Uterus (tissue), 3 donors: ENCODE measurements at regions not wholly inside any gene's neighbourhood (a gene's known extent, or its start where the extent isn't known, plus 50 kb on each side); places are given as distances from the start of the nearest gene placed in this dataset.
"Not testable (repeated sequence)": the region's sequence is repeated elsewhere in the genome, so short reads cannot be mapped to it uniquely, and the experiment has no call there.

Source experiments
- DNase-seq, 2 donors: peaks; one replicate each; pipeline ENCODE4 v3.0.0-alpha.2; 2019 to 2020
- H3K27ac ChIP-seq, 2 donors: fragments of 200-600 bp; sonication (generic); 1 replicate in 1 of 2; 2 replicates in 1 of 2; pipeline ENCODE4 v1.5.1; 2016 to 2018
- H3K27me3 ChIP-seq, 2 donors: fragments of 200-600 bp; sonication (generic); one replicate each; pipeline ENCODE4 v1.5.1; 2018 to 2019; ENCODE audit warnings: control low read depth in 1 of 2
- H3K36me3 ChIP-seq, 2 donors: fragments of 200-600 bp; sonication (generic); one replicate each; pipeline ENCODE4 v1.5.1; 2019; ENCODE audit warnings: control low read depth in 1 of 2
- H3K4me1 ChIP-seq, 2 donors: fragments of 200-600 bp; sonication (generic); one replicate each; pipeline ENCODE4 v1.5.1; 2018 to 2019; ENCODE audit warnings: control low read depth in 1 of 2
- H3K4me3 ChIP-seq, 2 donors: fragments of 200-600 bp; sonication (generic); 1 replicate in 1 of 2; 2 replicates in 1 of 2; pipeline ENCODE4 v1.5.1; 2018 to 2019; ENCODE audit warnings: mild to moderate bottlenecking in 1 of 2
- H3K9me3 ChIP-seq, 2 donors: fragments of 200-600 bp; sonication (generic); one replicate each; pipeline ENCODE4 v1.5.1; 2019; ENCODE audit warnings: control low read depth in 1 of 2
- POLR2A ChIP-seq, 2 donors: fragments of 450-650 bp; IDR thresholded peaks; one replicate each; pipeline ENCODE4 v1.6.1; 2016; ENCODE audit warnings: antibody characterized with exemption in 2 of 2, mild to moderate bottlenecking in 1 of 2, moderate library complexity in 1 of 2
- intact Hi-C: fragments of 100-400 bp; cut with DNase I; formaldehyde crosslinking; loops from one replicate; pipeline ENCODE4 v1.15.1; 2023; ENCODE audit warnings: low total_unique reads
- TF ChIP-seq, protein P1 (sequence below), 4 experiments: fragments of 200-600 bp in 2 of 4; fragments of 450-650 bp in 2 of 4; sonication (generic) in 2 of 4; IDR thresholded peaks; one replicate each; pipeline ENCODE4 v1.5.1; 2016 to 2019; ENCODE audit warnings: antibody characterized with exemption in 4 of 4, mild to moderate bottlenecking in 2 of 4, moderate library complexity in 1 of 4
- donor health status: DM: yes; HTN: yes; CAD: no.

- H3K9me3 ChIP-seq, result no peaks in the 10 kb centered on the region
- no peaks in the 10 kb centered on the region for H3K36me3 ChIP-seq
- H3K27me3 ChIP-seq, result no peaks in the 10 kb centered on the region
- no peak overlapping the region for H3K27ac ChIP-seq
- no peak for TF ChIP-seq POLR2A (IDR thresholded peaks at IDR 0.05)
- TF ChIP-seq, protein P1, sequence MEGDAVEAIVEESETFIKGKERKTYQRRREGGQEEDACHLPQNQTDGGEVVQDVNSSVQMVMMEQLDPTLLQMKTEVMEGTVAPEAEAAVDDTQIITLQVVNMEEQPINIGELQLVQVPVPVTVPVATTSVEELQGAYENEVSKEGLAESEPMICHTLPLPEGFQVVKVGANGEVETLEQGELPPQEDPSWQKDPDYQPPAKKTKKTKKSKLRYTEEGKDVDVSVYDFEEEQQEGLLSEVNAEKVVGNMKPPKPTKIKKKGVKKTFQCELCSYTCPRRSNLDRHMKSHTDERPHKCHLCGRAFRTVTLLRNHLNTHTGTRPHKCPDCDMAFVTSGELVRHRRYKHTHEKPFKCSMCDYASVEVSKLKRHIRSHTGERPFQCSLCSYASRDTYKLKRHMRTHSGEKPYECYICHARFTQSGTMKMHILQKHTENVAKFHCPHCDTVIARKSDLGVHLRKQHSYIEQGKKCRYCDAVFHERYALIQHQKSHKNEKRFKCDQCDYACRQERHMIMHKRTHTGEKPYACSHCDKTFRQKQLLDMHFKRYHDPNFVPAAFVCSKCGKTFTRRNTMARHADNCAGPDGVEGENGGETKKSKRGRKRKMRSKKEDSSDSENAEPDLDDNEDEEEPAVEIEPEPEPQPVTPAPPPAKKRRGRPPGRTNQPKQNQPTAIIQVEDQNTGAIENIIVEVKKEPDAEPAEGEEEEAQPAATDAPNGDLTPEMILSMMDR (IDR thresholded peaks at IDR 0.05), result no peak
- H3K4me3 ChIP-seq, result no peak overlapping the region
- no peaks in the 10 kb centered on the region for H3K4me1 ChIP-seq
- intact Hi-C loops, result no loop called here
- DNase-seq, result no peak
These were observed 125.6 kb upstream of the VPREB1 start for GRCh38 chr22:22118987-22119386.

- intact Hi-C loops, H3K4me3 ChIP-seq: not testable (repeated sequence)
These were observed 126.6 kb upstream of the VPREB1 start for GRCh38 chr22:22117864-22118544.

GRCh38 chr22:22116997-22117770, 127.4 kb upstream of the VPREB1 start:
- DNase-seq, H3K36me3 ChIP-seq, H3K27ac ChIP-seq, H3K9me3 ChIP-seq, intact Hi-C loops, H3K4me3 ChIP-seq, H3K4me1 ChIP-seq, H3K27me3 ChIP-seq: not testable (repeated sequence)

More at GRCh38 chr22:22117864-22118544, 126.6 kb upstream of the VPREB1 start:
- not testable (repeated sequence) for H3K27ac ChIP-seq, DNase-seq, H3K9me3 ChIP-seq, H3K4me1 ChIP-seq, H3K27me3 ChIP-seq, H3K36me3 ChIP-seq

GRCh38 chr22:22113701-22114100, 130.9 kb upstream of the VPREB1 start:
- Histone ChIP-seq H3K4me3 (no peak overlapping the region), H3K36me3 (no peaks in the 10 kb centered on the region), H3K4me1 (no peaks in the 10 kb centered on the region), H3K27ac (no peak overlapping the region), H3K27me3 (no peaks in the 10 kb centered on the region), H3K9me3 (no peaks in the 10 kb centered on the region)
- DNase-seq, result no peak
- intact Hi-C loops, result no loop called here
- TF ChIP-seq, protein P1 (IDR thresholded peaks at IDR 0.05), result no peak
- TF ChIP-seq POLR2A (IDR thresholded peaks at IDR 0.05), result no peak

GRCh38 chr22:22112533-22113294, 130.1 kb upstream of the TOP3B start:
- no peaks in the 10 kb centered on the region for H3K27me3 ChIP-seq
- intact Hi-C loops, result no loop called here
- no peak for DNase-seq
- no peak overlapping the region for H3K4me3 ChIP-seq
- no peaks in the 10 kb centered on the region for H3K9me3 ChIP-seq
- TF ChIP-seq, protein P1 (IDR thresholded peaks at IDR 0.05), result no peak
- TF ChIP-seq POLR2A (IDR thresholded peaks at IDR 0.05), result no peak
- no peaks in the 10 kb centered on the region for H3K36me3 ChIP-seq
- no peak overlapping the region for H3K27ac ChIP-seq
- H3K4me1 ChIP-seq, result no peaks in the 10 kb centered on the region

DNA sequence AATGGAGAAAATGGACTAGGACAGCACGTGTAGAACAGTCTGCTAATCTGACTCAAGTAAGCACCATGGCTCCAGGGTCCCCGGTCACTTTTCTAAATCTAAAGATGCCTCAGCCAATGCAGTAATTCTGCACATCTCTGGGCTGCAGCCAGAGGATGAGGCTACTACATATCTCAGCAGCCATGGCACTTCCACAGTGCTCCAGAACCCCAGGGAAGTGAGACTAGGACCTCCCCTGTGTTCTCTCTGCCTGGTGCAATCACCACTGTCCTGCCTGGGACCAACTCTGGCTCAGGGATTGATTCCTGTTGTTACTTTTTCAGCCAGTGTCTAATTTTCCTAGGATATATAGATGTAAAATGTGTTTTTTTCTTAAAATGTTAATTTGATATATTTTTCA, 129.4 kb upstream of the TOP3B start:
- Histone ChIP-seq H3K27ac (no peak overlapping the region), H3K4me1 (no peaks in the 10 kb centered on the region), H3K4me3 (no peak overlapping the region), H3K9me3 (no peaks in the 10 kb centered on the region), H3K36me3 (no peaks in the 10 kb centered on the region), H3K27me3 (no peaks in the 10 kb centered on the region)
- TF ChIP-seq POLR2A (IDR thresholded peaks at IDR 0.05), result no peak
- TF ChIP-seq, protein P1 (IDR thresholded peaks at IDR 0.05), result no peak
- intact Hi-C loops, result no loop called here
- no peak for DNase-seq
